Esophagus squamous epithelium (tissue), 4 donors: ENCODE measurements at regions not wholly inside any gene's neighbourhood (a gene's known extent, or its start where the extent isn't known, plus 50 kb on each side); places are given as distances from the start of the nearest gene placed in this dataset.

Source experiments
- POLR2A ChIP-seq, 4 donors: fragments of 450-650 bp; IDR thresholded peaks; one replicate each; pipeline ENCODE4 v1.6.1; 2017; ENCODE audit warnings: antibody characterized with exemption in 4 of 4, mild to moderate bottlenecking in 4 of 4, moderate library complexity in 3 of 4
- TF ChIP-seq, protein P1 (sequence below), 6 experiments: fragments of 450-650 bp in 4 of 6; fragments of 200-600 bp in 2 of 6; sonication (generic) in 2 of 6; IDR thresholded peaks; one replicate each; pipeline ENCODE4 v1.5.1; 2016 to 2019; ENCODE audit warnings: antibody characterized with exemption in 6 of 6, mild to moderate bottlenecking in 4 of 6, moderate library complexity in 4 of 6

DNA sequence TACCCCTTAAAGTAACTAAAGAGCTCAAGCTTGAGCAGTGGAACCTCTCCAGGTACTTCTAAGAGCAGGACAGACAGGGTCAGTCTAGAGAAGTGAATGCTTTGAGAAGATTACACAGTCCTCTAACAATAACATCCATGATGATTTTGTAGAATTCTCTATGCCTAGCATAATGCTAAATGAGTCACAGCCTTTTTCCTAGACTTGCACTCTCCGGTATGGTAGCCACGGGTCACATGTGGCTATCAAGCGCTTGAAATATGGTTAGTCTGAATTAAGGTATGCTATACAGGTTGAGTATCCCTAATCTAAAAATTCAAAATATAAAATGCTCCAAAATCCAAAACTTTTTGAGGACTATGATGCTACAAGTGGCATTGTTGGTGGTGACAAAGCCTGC, 166.6 kb upstream of the MKLN1 start:
- TF ChIP-seq, protein P1, sequence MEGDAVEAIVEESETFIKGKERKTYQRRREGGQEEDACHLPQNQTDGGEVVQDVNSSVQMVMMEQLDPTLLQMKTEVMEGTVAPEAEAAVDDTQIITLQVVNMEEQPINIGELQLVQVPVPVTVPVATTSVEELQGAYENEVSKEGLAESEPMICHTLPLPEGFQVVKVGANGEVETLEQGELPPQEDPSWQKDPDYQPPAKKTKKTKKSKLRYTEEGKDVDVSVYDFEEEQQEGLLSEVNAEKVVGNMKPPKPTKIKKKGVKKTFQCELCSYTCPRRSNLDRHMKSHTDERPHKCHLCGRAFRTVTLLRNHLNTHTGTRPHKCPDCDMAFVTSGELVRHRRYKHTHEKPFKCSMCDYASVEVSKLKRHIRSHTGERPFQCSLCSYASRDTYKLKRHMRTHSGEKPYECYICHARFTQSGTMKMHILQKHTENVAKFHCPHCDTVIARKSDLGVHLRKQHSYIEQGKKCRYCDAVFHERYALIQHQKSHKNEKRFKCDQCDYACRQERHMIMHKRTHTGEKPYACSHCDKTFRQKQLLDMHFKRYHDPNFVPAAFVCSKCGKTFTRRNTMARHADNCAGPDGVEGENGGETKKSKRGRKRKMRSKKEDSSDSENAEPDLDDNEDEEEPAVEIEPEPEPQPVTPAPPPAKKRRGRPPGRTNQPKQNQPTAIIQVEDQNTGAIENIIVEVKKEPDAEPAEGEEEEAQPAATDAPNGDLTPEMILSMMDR (IDR thresholded peaks at IDR 0.05): no peak
- no peak for TF ChIP-seq POLR2A (IDR thresholded peaks at IDR 0.05)
